GM19240 (cell line): ENCODE measurements at regions not wholly inside any gene's neighbourhood (a gene's known extent, or its start where the extent isn't known, plus 50 kb on each side); places are given as distances from the start of the nearest gene placed in this dataset.

ENCODE experiments used
- DNase-seq: peaks from one replicate; pipeline ENCODE4 v3.0.0; 2011; ENCODE audit warnings: low spot score; ENCODE audit not compliant: insufficient read length

GRCh38 chr9:81391457-81391825 lies 297.9 kb downstream of the TLE1 start:
- DNase-seq = no peak

GRCh38 chr9:81390792-81391456 lies 298.4 kb downstream of the TLE1 start:
- no peak for DNase-seq

- no peak for DNase-seq
Measured at GRCh38 chr9:81389569-81389993, 299.8 kb downstream of the TLE1 start.

GRCh38 chr9:81388831-81389230 lies 300.5 kb downstream of the TLE1 start:
- DNase-seq = no peak

GRCh38 chr9:81387360-81388106 lies 301.8 kb downstream of the TLE1 start:
- no peak for DNase-seq

GRCh38 chr9:81384911-81385310 lies 304.4 kb downstream of the TLE1 start:
- no peak for DNase-seq

GRCh38 chr9:81382281-81382680 lies 307.1 kb downstream of the TLE1 start:
- no peak for DNase-seq

- DNase-seq = no peak
Measured at GRCh38 chr9:81381694-81382093, 307.7 kb downstream of the TLE1 start.

GRCh38 chr9:81380504-81381359 lies 308.6 kb downstream of the TLE1 start:
- no peak for DNase-seq

GRCh38 chr9:81379655-81380054 lies 309.7 kb downstream of the TLE1 start:
- no peak for DNase-seq

GRCh38 chr9:81377921-81378320 lies 311.4 kb downstream of the TLE1 start:
- DNase-seq = no peak

- no peak for DNase-seq
Measured at GRCh38 chr9:81377320-81377719, 312.0 kb downstream of the TLE1 start.

GRCh38 chr9:81375187-81376100 lies 313.9 kb downstream of the TLE1 start:
- DNase-seq = no peak

- no peak for DNase-seq
Measured at GRCh38 chr9:81374459-81375186, 314.7 kb downstream of the TLE1 start.

GRCh38 chr9:81373294-81373693 lies 316.1 kb downstream of the TLE1 start:
- DNase-seq = no peak

- no peak for DNase-seq
Measured at GRCh38 chr9:81372628-81373191, 316.6 kb downstream of the TLE1 start.

- DNase-seq = no peak
Measured at GRCh38 chr9:81371824-81372223, 317.5 kb downstream of the TLE1 start.

- DNase-seq = no peak
Measured at GRCh38 chr9:81370650-81371049, 318.7 kb downstream of the TLE1 start.

GRCh38 chr9:81370096-81370495 lies 319.3 kb downstream of the TLE1 start:
- no peak for DNase-seq

- DNase-seq = no peak
Measured at GRCh38 chr9:81369121-81369520, 320.2 kb downstream of the TLE1 start.
